ENCODE measurements at regions not wholly inside any gene's neighbourhood (a gene's known extent, or its start where the extent isn't known, plus 50 kb on each side); places are given as distances from the start of the nearest gene placed in this dataset.
"Not testable (repeated sequence)": the region's sequence is repeated elsewhere in the genome, so short reads cannot be mapped to it uniquely, and the experiment has no call there.

DNA sequence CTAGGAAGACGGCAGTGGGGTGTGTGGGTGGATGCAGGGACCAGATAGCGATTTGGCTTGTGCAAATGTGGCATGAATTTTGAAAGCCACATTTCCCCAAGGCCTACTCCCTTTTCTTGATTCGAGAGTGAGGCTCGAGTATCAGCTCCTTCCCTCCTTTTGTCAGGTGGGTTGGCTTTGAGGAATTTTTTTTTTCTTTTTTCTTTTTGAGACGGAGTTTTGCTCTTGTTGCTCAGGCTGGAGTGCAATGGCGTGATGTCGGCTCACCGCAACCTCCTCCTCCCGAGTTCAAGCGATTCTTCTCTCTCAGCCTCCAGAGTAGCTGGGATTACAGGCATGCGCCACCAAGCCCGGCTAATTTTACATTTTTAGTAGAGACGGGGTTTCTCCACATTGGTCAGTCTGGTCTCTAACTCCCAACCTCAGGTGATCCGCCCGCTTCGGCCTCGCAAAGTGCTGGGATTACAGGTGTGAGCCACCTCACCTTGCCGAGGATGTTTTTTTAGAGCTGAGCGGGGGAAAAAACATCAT is 335.0 kb downstream of the SRGAP2C start:
- H2BK5ac ChIP-seq (ENCODE audit: low read depth, low read length, poor library complexity, severe bottlenecking); H3K9me3 ChIP-seq (ENCODE audit: control insufficient read depth, insufficient read depth, low read length); H3K23ac ChIP-seq (ENCODE audit: low read depth, low read length); H2AK9ac ChIP-seq (replicated peaks; ENCODE audit: low read depth, low read length, poor library complexity); H3K9me1 ChIP-seq (ENCODE audit: insufficient read depth, low read length); dilution Hi-C loops (cut with HindIII; ENCODE audit: low sequenced_read_pairs, unreplicated experiment); H3K14ac ChIP-seq (replicated peaks; ENCODE audit: low read depth, low read length); H3K4me1 ChIP-seq (ENCODE audit: control insufficient read depth, insufficient read depth, low read length); H3K4me3 ChIP-seq (ENCODE audit: insufficient read depth, low read depth, low read length); BruUV-seq (replicated peaks); in situ Hi-C loops (cut with MboI; ENCODE audit: low sequenced_read_pairs); H3K4ac ChIP-seq (ENCODE audit: low read depth, low read length); H3K56ac ChIP-seq (ENCODE audit: extremely low read depth, insufficient read depth, low read length); H3K36me3 ChIP-seq (ENCODE audit: control insufficient read depth, insufficient read depth, low read length); H3K27ac ChIP-seq (ENCODE audit: insufficient read depth, low read length); DNase-seq; H2BK120ac ChIP-seq (ENCODE audit: low read depth, low read length); H2BK20ac ChIP-seq (ENCODE audit: low read depth, low read length); H3K9ac ChIP-seq (ENCODE audit: low read depth, low read length); POLR2A ChIA-PET (ENCODE audit: unreplicated experiment); H3K18ac ChIP-seq (ENCODE audit: low read depth, low read length); H4K5ac ChIP-seq (ENCODE audit: low read depth, low read length); H3K79me1 ChIP-seq (ENCODE audit: low read depth in 1 of 2, low read length in 2 of 2); H2BK15ac ChIP-seq (ENCODE audit: low read depth, low read length); H4K20me1 ChIP-seq (ENCODE audit: insufficient read depth, low read length); ATAC-seq (ENCODE audit: low read depth); H4K8ac ChIP-seq (ENCODE audit: low read depth in 2 of 2, low read length in 2 of 2); H4K91ac ChIP-seq (ENCODE audit: insufficient read depth, low read depth, low read length); H2AK5ac ChIP-seq (ENCODE audit: low read depth, low read length): not testable (repeated sequence)
- peak overlapping the region; percentile 56; the same call in 1 of the 2 replicates for H3K4me2 ChIP-seq (ENCODE audit: low read depth, low read length)
- CTCF ChIA-PET = interaction anchor here (0.6 kb wide), 1 partner anchor 53 kb away, joined by 3 read pairs; no protein-coding TSS in a partner anchor
- WGBS, 2 experiments (ENCODE audit: extremely low coverage in 2 of 2, insufficient read length in 1 of 2) = no CpG with 5 or more reads among the region's 19 CpGs
- H3K27me3 ChIP-seq (ENCODE audit: control insufficient read depth, insufficient read depth, low read length) = peaks cover 26% of the 10 kb centered on the region
- intact Hi-C loops (cut with micrococcal nuclease) = loop anchor here (5.0 kb wide), 3 partner anchors 37 to 77 kb away; no protein-coding TSS in a partner anchor
- H2AFZ ChIP-seq (replicated peaks; ENCODE audit: low read length, poor library complexity) = peak overlapping the region; percentile 63
